ENCODE measurements at regions not wholly inside any gene's neighbourhood (a gene's known extent, or its start where the extent isn't known, plus 50 kb on each side); places are given as distances from the start of the nearest gene placed in this dataset.

- DNase-seq, result no peak
Observed at GRCh38 chr4:19987746-19988145, 264.0 kb upstream of the SLIT2 start.

GRCh38 chr4:19983072-19983471 lies 268.6 kb upstream of the SLIT2 start:
- DNase-seq, result no peak

GRCh38 chr4:19982556-19982955 lies 269.1 kb upstream of the SLIT2 start:
- no peak for DNase-seq

- no peak for DNase-seq
Observed at GRCh38 chr4:19971829-19972228, 279.9 kb upstream of the SLIT2 start.

GRCh38 chr4:19969492-19969891 lies 282.2 kb upstream of the SLIT2 start:
- DNase-seq, result no peak

- peak; percentile 69 for DNase-seq
Observed at GRCh38 chr4:19961091-19961490, 290.6 kb upstream of the SLIT2 start.

GRCh38 chr4:19958848-19959247 lies 292.9 kb upstream of the SLIT2 start:
- DNase-seq, result no peak

- no peak for DNase-seq
Observed at GRCh38 chr4:19947349-19947748, 304.4 kb upstream of the SLIT2 start.

- DNase-seq, result peak; percentile 30
Observed at GRCh38 chr4:19945979-19946380, 305.7 kb upstream of the SLIT2 start.

- no peak for DNase-seq
Observed at GRCh38 chr4:19945501-19945900, 306.2 kb upstream of the SLIT2 start.

GRCh38 chr4:19944806-19945205 lies 306.9 kb upstream of the SLIT2 start:
- DNase-seq, result no peak

GRCh38 chr4:19944251-19944650 lies 307.5 kb upstream of the SLIT2 start:
- no peak for DNase-seq

- no peak for DNase-seq
Observed at GRCh38 chr4:19941434-19941833, 310.3 kb upstream of the SLIT2 start.

GRCh38 chr4:19940861-19941260 lies 310.8 kb upstream of the SLIT2 start:
- no peak for DNase-seq

GRCh38 chr4:19936476-19936875 lies 315.2 kb upstream of the SLIT2 start:
- peak; percentile 24 for DNase-seq

- no peak for DNase-seq
Observed at GRCh38 chr4:19930742-19931141, 321.0 kb upstream of the SLIT2 start.

GRCh38 chr4:19927381-19927780 lies 324.3 kb upstream of the SLIT2 start:
- DNase-seq, result no peak

GRCh38 chr4:19925516-19925915 lies 326.2 kb upstream of the SLIT2 start:
- DNase-seq, result no peak

- no peak for DNase-seq
Observed at GRCh38 chr4:19924761-19925160, 326.9 kb upstream of the SLIT2 start.

- DNase-seq, result no peak
Observed at GRCh38 chr4:19915276-19915675, 336.4 kb upstream of the SLIT2 start.

- no peak for DNase-seq
Observed at GRCh38 chr4:19913650-19914049, 338.1 kb upstream of the SLIT2 start.

- no peak for DNase-seq
Observed at GRCh38 chr4:19910861-19911525, 340.7 kb upstream of the SLIT2 start.

- DNase-seq, result no peak
Observed at GRCh38 chr4:19905024-19905423, 346.7 kb upstream of the SLIT2 start.

- no peak for DNase-seq
Observed at GRCh38 chr4:19888587-19888986, 363.1 kb upstream of the SLIT2 start.

- no peak for DNase-seq
Observed at GRCh38 chr4:19883841-19884240, 367.9 kb upstream of the SLIT2 start.

GRCh38 chr4:19880206-19880605 lies 371.5 kb upstream of the SLIT2 start:
- no peak for DNase-seq
